Heart left ventricle (tissue), 16 donors: ENCODE measurements at regions not wholly inside any gene's neighbourhood (a gene's known extent, or its start where the extent isn't known, plus 50 kb on each side); places are given as distances from the start of the nearest gene placed in this dataset.
A peak's percentile ranks its signal among the peaks of the same experiment; 100 is the strongest.

ENCODE experiments used
- ATAC-seq, 4 donors: fragments of 200-7000 bp; cut with Tn5 transposase; one replicate each; pipeline ENCODE4 v1.9.1; 2020 to 2022; ENCODE audit warnings: moderate library complexity in 4 of 4, mild to moderate bottlenecking in 3 of 4, moderate number of reproducible peaks in 1 of 4
- DNase-seq, 5 donors: peaks; one replicate each; pipeline ENCODE4 v3.0.0-alpha.2; 2020
- H3K27ac ChIP-seq, 12 donors: fragments of 200-600 bp; sonication (generic) in 4 of 12; one replicate each; pipeline versions ENCODE4 v1.5.0 to v1.8.0; 2016 to 2022; ENCODE audit warnings: mild to moderate bottlenecking in 2 of 12
- H3K27me3 ChIP-seq, 9 donors: fragments of 200-600 bp; sonication (generic) in 2 of 9; one replicate each; pipeline versions ENCODE4 v1.5.1 to v1.8.0; 2016 to 2022; ENCODE audit warnings: mild to moderate bottlenecking in 3 of 9
- H3K36me3 ChIP-seq, 9 donors: fragments of 200-600 bp; sonication (generic) in 2 of 9; one replicate each; pipeline versions ENCODE4 v1.5.0 to v1.8.0; 2018 to 2022; ENCODE audit warnings: mild to moderate bottlenecking in 2 of 9
- H3K4me1 ChIP-seq, 12 donors: fragments of 200-600 bp; sonication (generic) in 4 of 12; one replicate each; pipeline versions ENCODE4 v1.5.0 to v1.8.0; 2016 to 2022; ENCODE audit warnings: mild to moderate bottlenecking in 3 of 12
- H3K4me3 ChIP-seq, 12 donors: fragments of 200-600 bp; sonication (generic) in 4 of 12; one replicate each; pipeline versions ENCODE4 v1.5.0 to v1.8.0; 2017 to 2022; ENCODE audit warnings: mild to moderate bottlenecking in 9 of 12, moderate library complexity in 4 of 12
- H3K9me3 ChIP-seq, 12 donors: fragments of 200-600 bp; sonication (generic) in 4 of 12; one replicate each; pipeline versions ENCODE4 v1.5.0 to v1.8.0; 2016 to 2022; ENCODE audit warnings: mild to moderate bottlenecking in 1 of 12
- POLR2A ChIP-seq, 2 donors: fragments of 450-650 bp; IDR thresholded peaks; one replicate each; pipeline ENCODE4 v1.6.1; 2017; ENCODE audit warnings: antibody characterized with exemption in 2 of 2, mild to moderate bottlenecking in 2 of 2, moderate library complexity in 2 of 2
- WGBS, 4 donors: extraction: QIAGEN DNeasy Blood & Tissue Kit in 2 of 4; methylation state at CpG; one replicate each; pipeline versions ENCODE4 v1.1.5 to v1.1.7; 2013 to 2018; 5-methylcytosine and 5-hydroxymethylcytosine counted together
- intact Hi-C, 10 donors: fragments of 100-400 bp; cut with DNase I; formaldehyde crosslinking; loops; one replicate each; pipeline versions ENCODE4 v1.11.1 to v1.14.2; 2022
- TF ChIP-seq, protein P1 (sequence below), 12 donors: fragments of 200-600 bp; sonication (generic) in 4 of 12; IDR thresholded peaks; one replicate each; pipeline versions ENCODE4 v1.5.0 to v1.8.0; 2018 to 2022; ENCODE audit warnings: antibody characterized with exemption in 12 of 12, mild to moderate bottlenecking in 5 of 12
- donor health status: ischemic (EF 13 %, LVEDD 7.1; RV severe dilation, severe dysfunction).
- donor health status: healthy with polysubstance abuse.
- donor health status: DM: no; HTN: yes; CAD: no.
- donor health status: DM: no; HTN: no; CAD: no.
- donor health status: ischemic (EF 25% LVEDD 6.9; RV normal size, moderate dysfunction).
- donor health status: ischemic (EF 25% LVEDD 5.7; RV mildly dilated, moderate dysfunction).
- donor health status: healthy.
- donor health status: DM: yes; HTN: yes; CAD: no.
- donor health status: ischemic (EF 35%, LVEDD 5.7; RV mildly dilated, moderate dysfunction).
- donor health status: nonischemic (EF 11% LVEDD 7.7; RV severe dilation, severe dysfunction).
- donor health status: DM: yes; HTN: yes; CAD: no.
- donor health status: PGD.
- donor health status: ischemic (EF 29% LVEDD 5.4; RV normal size, mild dysfunction).
- donor health status: nonischemic (EF 23%, LVEDD 6.1; RV moderate dilation, normal function).

DNA sequence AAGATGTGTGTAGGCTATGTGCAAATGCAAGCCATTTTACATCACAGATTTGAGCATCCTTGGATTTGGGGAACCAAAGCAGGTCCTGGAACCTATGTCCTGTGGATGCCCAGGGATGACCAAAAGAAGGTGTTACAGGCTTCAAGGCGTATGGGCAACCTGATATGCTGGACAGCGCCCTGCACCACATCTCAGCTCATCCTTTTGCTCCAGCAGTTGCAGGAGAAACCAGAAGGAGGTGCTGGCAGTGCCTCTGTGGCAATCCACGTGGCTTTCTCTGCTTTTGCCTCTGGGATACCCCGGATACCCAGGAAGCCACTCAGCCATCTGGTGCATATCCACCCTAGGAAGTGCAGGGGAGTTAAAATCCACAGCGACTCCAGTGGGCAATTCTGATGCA, 110.3 kb upstream of the VSTM2B start:
- Histone ChIP-seq H3K4me1 (peaks cover 0 to 11% (median 0%) of the 10 kb centered on the region in 12 donors), H3K9me3 (no peaks in the 10 kb centered on the region), H3K27me3 (peaks cover 0 to 22% (median 0%) of the 10 kb centered on the region in 9 donors), H3K4me3 (no peak overlapping the region), H3K27ac (no peak overlapping the region), H3K36me3 (no peaks in the 10 kb centered on the region)
- no peak for TF ChIP-seq POLR2A (IDR thresholded peaks at IDR 0.05)
- TF ChIP-seq, protein P1, sequence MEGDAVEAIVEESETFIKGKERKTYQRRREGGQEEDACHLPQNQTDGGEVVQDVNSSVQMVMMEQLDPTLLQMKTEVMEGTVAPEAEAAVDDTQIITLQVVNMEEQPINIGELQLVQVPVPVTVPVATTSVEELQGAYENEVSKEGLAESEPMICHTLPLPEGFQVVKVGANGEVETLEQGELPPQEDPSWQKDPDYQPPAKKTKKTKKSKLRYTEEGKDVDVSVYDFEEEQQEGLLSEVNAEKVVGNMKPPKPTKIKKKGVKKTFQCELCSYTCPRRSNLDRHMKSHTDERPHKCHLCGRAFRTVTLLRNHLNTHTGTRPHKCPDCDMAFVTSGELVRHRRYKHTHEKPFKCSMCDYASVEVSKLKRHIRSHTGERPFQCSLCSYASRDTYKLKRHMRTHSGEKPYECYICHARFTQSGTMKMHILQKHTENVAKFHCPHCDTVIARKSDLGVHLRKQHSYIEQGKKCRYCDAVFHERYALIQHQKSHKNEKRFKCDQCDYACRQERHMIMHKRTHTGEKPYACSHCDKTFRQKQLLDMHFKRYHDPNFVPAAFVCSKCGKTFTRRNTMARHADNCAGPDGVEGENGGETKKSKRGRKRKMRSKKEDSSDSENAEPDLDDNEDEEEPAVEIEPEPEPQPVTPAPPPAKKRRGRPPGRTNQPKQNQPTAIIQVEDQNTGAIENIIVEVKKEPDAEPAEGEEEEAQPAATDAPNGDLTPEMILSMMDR (IDR thresholded peaks at IDR 0.05) = no peak
- intact Hi-C loops = no loop called here
- 33 to 41% (median 37%) methylated on average over 5 of the region's 5 CpGs for WGBS, 4 donors
- DNase-seq (peak in 1 of 5 donors; percentile 7), ATAC-seq (no peak)

DNA sequence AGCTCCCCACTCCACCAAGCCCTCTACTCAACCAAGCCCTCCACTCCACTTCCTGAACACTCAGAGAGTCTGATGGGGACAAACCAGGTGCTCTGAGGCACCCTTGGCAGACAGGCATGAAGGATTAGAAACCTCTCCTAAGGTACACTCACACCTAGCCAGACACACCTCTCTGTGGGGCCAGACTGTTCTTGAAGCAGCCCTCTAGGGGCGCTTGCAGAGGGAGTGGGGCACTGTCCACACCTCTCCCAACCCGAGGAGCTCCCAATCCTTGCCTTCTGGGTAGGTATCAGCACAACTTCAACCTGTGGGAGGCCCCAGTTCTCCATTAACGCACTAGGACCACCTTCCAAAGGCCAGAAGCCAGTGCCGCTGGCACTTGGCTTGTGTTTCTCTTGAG, 108.7 kb upstream of the VSTM2B start:
- ATAC-seq = no peak
- WGBS, 4 donors = 55 to 78% (median 60%) methylated on average over 4 of the region's 4 CpGs

DNA sequence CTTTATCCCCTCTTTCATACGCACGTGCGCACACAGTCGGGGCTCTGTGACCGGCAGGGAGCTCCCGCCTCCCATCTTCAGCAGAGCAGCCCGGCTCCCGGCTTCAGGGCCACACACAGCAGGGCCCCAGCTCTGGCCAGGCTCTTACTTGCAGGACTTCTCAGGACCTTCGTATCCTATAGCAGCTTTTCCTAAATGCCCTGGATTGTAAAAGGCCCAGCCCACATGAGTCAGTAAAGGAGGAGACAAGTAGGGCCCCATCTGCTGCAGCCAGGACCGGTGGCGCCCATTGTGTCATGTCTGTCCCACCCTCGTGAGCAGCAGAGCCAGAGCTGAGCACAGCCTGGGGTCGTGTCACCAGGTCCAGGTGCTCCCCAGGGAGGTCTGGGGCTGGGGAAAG, 107.6 kb upstream of the VSTM2B start:
- H3K4me1 ChIP-seq = peaks cover 0 to 4% (median 0%) of the 10 kb centered on the region in 12 donors
- TF ChIP-seq, protein P1 (IDR thresholded peaks at IDR 0.05) = no peak
- no peak for TF ChIP-seq POLR2A (IDR thresholded peaks at IDR 0.05)
- peaks cover 0 to 22% (median 0%) of the 10 kb centered on the region in 9 donors for H3K27me3 ChIP-seq
- ATAC-seq = no peak
- no peak overlapping the region for H3K27ac ChIP-seq
- intact Hi-C loops = no loop called here
- H3K9me3 ChIP-seq = no peaks in the 10 kb centered on the region
- WGBS, 4 donors = 69 to 80% (median 71%) methylated on average over 11 to 13 of the region's 13 CpGs
- no peak for DNase-seq
- H3K36me3 ChIP-seq = no peaks in the 10 kb centered on the region
- H3K4me3 ChIP-seq = no peak overlapping the region

More for the DNA sequence above, 108.7 kb upstream of the VSTM2B start:
- peaks cover 0 to 7% (median 0%) of the 10 kb centered on the region in 12 donors for H3K4me1 ChIP-seq
- H3K27ac ChIP-seq = no peak overlapping the region
- H3K4me3 ChIP-seq = no peak overlapping the region
- TF ChIP-seq POLR2A (IDR thresholded peaks at IDR 0.05) = no peak
- TF ChIP-seq, protein P1 (IDR thresholded peaks at IDR 0.05) = no peak
- no peak for DNase-seq
- peaks cover 0 to 22% (median 0%) of the 10 kb centered on the region in 9 donors for H3K27me3 ChIP-seq
- intact Hi-C loops = no loop called here
- H3K9me3 ChIP-seq = no peaks in the 10 kb centered on the region
- no peaks in the 10 kb centered on the region for H3K36me3 ChIP-seq

DNA sequence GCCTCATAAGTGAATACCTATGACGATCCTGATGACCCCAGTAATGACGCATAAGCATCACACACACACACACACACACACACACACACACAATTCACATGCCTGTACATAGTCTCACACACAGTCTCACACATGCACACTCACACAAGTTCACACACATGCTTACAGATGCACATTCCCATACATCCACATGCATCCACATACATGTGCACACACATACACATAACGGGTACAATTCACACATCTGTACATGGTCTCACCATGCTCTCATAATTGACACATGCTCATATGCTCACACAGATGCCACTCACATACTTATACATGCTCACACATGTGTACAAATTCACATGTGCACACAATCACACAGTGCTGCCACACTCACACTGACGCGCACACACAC, 105.7 kb upstream of the VSTM2B start:
- no peak overlapping the region for H3K27ac ChIP-seq
- H3K4me3 ChIP-seq = no peak overlapping the region
- H3K36me3 ChIP-seq = no peaks in the 10 kb centered on the region
- peaks cover 0 to 22% (median 0%) of the 10 kb centered on the region in 9 donors for H3K27me3 ChIP-seq
- 82 to 90% (median 88%) methylated on average over 5 of the region's 5 CpGs for WGBS, 4 donors
- intact Hi-C loops = no loop called here
- no peaks in the 10 kb centered on the region for H3K4me1 ChIP-seq
- H3K9me3 ChIP-seq = no peaks in the 10 kb centered on the region
- no peak for DNase-seq
- ATAC-seq = no peak
- no peak for TF ChIP-seq POLR2A (IDR thresholded peaks at IDR 0.05)
- TF ChIP-seq, protein P1 (IDR thresholded peaks at IDR 0.05) = no peak
